Kidney epithelial cell (primary cell): ENCODE measurements at regions not wholly inside any gene's neighbourhood (a gene's known extent, or its start where the extent isn't known, plus 50 kb on each side); places are given as distances from the start of the nearest gene placed in this dataset.

Experiments
- DNase-seq: peaks from one replicate; pipeline ENCODE4 v3.0.0-alpha.2; 2010; ENCODE audit warnings: low read depth
- H3K27me3 ChIP-seq: 2 replicates; pipeline ENCODE4 v1.6.0; 2011; ENCODE audit warnings: low read length; ENCODE audit not compliant: control insufficient read depth, insufficient read depth
- H3K36me3 ChIP-seq: 2 replicates; pipeline ENCODE4 v1.5.1; 2011; ENCODE audit warnings: low read length; ENCODE audit not compliant: control insufficient read depth, insufficient read depth
- H3K4me3 ChIP-seq: 2 replicates; pipeline ENCODE4 v1.5.1; 2011; ENCODE audit warnings: low read depth, mild to moderate bottlenecking, control low read depth, low read length
- TF ChIP-seq, protein P1 (sequence below): IDR thresholded peaks from 2 replicates; pipeline ENCODE4 v1.5.1; 2011; ENCODE audit warnings: mild to moderate bottlenecking, moderate library complexity, low read length, control low read depth, inconsistent platforms; ENCODE audit not compliant: insufficient read depth, poor library complexity, severe bottlenecking

- TF ChIP-seq, protein P1, sequence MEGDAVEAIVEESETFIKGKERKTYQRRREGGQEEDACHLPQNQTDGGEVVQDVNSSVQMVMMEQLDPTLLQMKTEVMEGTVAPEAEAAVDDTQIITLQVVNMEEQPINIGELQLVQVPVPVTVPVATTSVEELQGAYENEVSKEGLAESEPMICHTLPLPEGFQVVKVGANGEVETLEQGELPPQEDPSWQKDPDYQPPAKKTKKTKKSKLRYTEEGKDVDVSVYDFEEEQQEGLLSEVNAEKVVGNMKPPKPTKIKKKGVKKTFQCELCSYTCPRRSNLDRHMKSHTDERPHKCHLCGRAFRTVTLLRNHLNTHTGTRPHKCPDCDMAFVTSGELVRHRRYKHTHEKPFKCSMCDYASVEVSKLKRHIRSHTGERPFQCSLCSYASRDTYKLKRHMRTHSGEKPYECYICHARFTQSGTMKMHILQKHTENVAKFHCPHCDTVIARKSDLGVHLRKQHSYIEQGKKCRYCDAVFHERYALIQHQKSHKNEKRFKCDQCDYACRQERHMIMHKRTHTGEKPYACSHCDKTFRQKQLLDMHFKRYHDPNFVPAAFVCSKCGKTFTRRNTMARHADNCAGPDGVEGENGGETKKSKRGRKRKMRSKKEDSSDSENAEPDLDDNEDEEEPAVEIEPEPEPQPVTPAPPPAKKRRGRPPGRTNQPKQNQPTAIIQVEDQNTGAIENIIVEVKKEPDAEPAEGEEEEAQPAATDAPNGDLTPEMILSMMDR = no peak
- Histone ChIP-seq H3K4me3 (no peak overlapping the region), H3K36me3 (no peaks in the 10 kb centered on the region), H3K27me3 (peaks cover 4% of the 10 kb centered on the region)
- DNase-seq = no peak
Measured at GRCh38 chr2:128420776-128421175, 102.1 kb upstream of the HS6ST1 start.

GRCh38 chr2:128421286-128421685, 102.6 kb upstream of the HS6ST1 start:
- Histone ChIP-seq H3K36me3 (no peaks in the 10 kb centered on the region), H3K4me3 (no peak overlapping the region), H3K27me3 (peaks cover 4% of the 10 kb centered on the region)
- TF ChIP-seq, protein P1 = no peak
- no peak for DNase-seq

GRCh38 chr2:128421861-128422311, 103.2 kb upstream of the HS6ST1 start:
- DNase-seq = no peak
- TF ChIP-seq, protein P1 = no peak
- H3K27me3 ChIP-seq = peaks cover 4% of the 10 kb centered on the region
- no peaks in the 10 kb centered on the region for H3K36me3 ChIP-seq
- H3K4me3 ChIP-seq = no peak overlapping the region

DNA sequence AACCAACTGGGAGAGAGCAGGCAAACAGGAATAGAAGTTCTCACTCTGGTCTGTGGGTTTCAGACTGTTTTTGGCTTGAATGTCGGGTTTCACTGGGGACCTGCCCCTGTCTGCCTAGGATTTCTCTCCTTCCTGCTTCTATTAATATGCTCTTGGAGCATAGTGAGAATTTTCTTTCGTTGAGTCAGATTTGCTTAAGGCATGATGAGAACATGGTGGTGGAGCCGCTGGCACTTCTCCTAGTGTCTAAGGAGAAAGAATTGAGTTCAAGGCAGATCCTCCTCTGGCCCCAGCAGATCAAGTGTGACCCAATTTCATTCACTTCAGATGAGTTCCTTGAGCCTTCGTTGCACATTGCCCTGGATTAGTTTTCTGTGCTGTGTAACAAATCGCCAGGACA, 103.9 kb upstream of the HS6ST1 start:
- no peaks in the 10 kb centered on the region for H3K36me3 ChIP-seq
- H3K4me3 ChIP-seq = no peak overlapping the region
- H3K27me3 ChIP-seq = peaks cover 4% of the 10 kb centered on the region
- no peak for DNase-seq
- TF ChIP-seq, protein P1 = no peak

GRCh38 chr2:128423788-128424165, 105.1 kb upstream of the HS6ST1 start:
- DNase-seq = no peak
- H3K27me3 ChIP-seq = peaks cover 4% of the 10 kb centered on the region
- TF ChIP-seq, protein P1 = no peak
- H3K36me3 ChIP-seq = no peaks in the 10 kb centered on the region
- no peak overlapping the region for H3K4me3 ChIP-seq

GRCh38 chr2:128424406-128425171, 105.9 kb upstream of the HS6ST1 start:
- Histone ChIP-seq H3K36me3 (no peaks in the 10 kb centered on the region), H3K27me3 (peaks cover 4% of the 10 kb centered on the region), H3K4me3 (no peak overlapping the region)
- no peak for DNase-seq
- TF ChIP-seq, protein P1 = no peak
